HG03066 (cell line): ENCODE measurements at regions not wholly inside any gene's neighbourhood (a gene's known extent, or its start where the extent isn't known, plus 50 kb on each side); places are given as distances from the start of the nearest gene placed in this dataset.
"Not testable (repeated sequence)": the region's sequence is repeated elsewhere in the genome, so short reads cannot be mapped to it uniquely, and the experiment has no call there.

Experiments
- ATAC-seq: cut with Tn5 transposase; IDR thresholded peaks from one replicate; pipeline ENCODE4 v1.9.1; 2021; ENCODE audit warnings: low read depth; ENCODE audit not compliant: unreplicated experiment

GRCh38 chr9:81804306-81804705, 115.0 kb upstream of the TLE1 start:
- ATAC-seq, result no peak

GRCh38 chr9:81811688-81812087, 116.5 kb upstream of the SPATA31D4 start:
- ATAC-seq, result not testable (repeated sequence)

GRCh38 chr9:81814401-81814793, 113.8 kb upstream of the SPATA31D4 start:
- no peak for ATAC-seq

- ATAC-seq, result no peak
These were observed 113.3 kb upstream of the SPATA31D4 start for GRCh38 chr9:81814794-81815464.

- ATAC-seq, result no peak
These were observed 112.4 kb upstream of the SPATA31D4 start for GRCh38 chr9:81815781-81816180.

- ATAC-seq, result no peak
These were observed 109.1 kb upstream of the SPATA31D4 start for GRCh38 chr9:81819155-81819554.

- ATAC-seq, result no peak
These were observed 108.2 kb upstream of the SPATA31D4 start for GRCh38 chr9:81819859-81820546.

- ATAC-seq, result no peak
These were observed 105.8 kb upstream of the SPATA31D4 start for GRCh38 chr9:81822301-81822865.

GRCh38 chr9:81822967-81823366, 105.3 kb upstream of the SPATA31D4 start:
- no peak for ATAC-seq

GRCh38 chr9:81823672-81824554, 104.3 kb upstream of the SPATA31D4 start:
- no peak for ATAC-seq

- no peak for ATAC-seq
These were observed 103.2 kb upstream of the SPATA31D4 start for GRCh38 chr9:81824802-81825730.

- ATAC-seq, result no peak
These were observed 102.2 kb upstream of the SPATA31D4 start for GRCh38 chr9:81825846-81826516.

- no peak for ATAC-seq
These were observed 101.7 kb upstream of the SPATA31D4 start for GRCh38 chr9:81826517-81826906.

- ATAC-seq, result peak; percentile 54
These were observed 100.5 kb upstream of the SPATA31D4 start for GRCh38 chr9:81827616-81828296.

GRCh38 chr9:81829195-81829882, 98.9 kb upstream of the SPATA31D4 start:
- no peak for ATAC-seq

GRCh38 chr9:81830431-81830830, 97.8 kb upstream of the SPATA31D4 start:
- ATAC-seq, result not testable (repeated sequence)

- no peak for ATAC-seq
These were observed 95.5 kb upstream of the SPATA31D4 start for GRCh38 chr9:81832571-81833285.
